MV-4-11 (cell line): ENCODE measurements at regions not wholly inside any gene's neighbourhood (a gene's known extent, or its start where the extent isn't known, plus 50 kb on each side); places are given as distances from the start of the nearest gene placed in this dataset.
"Not testable (repeated sequence)": the region's sequence is repeated elsewhere in the genome, so short reads cannot be mapped to it uniquely, and the experiment has no call there.

Source experiments
- DNase-seq: peaks from one replicate; lab custom pipeline; 2025; lab: John Stamatoyannopoulos, UW

DNA sequence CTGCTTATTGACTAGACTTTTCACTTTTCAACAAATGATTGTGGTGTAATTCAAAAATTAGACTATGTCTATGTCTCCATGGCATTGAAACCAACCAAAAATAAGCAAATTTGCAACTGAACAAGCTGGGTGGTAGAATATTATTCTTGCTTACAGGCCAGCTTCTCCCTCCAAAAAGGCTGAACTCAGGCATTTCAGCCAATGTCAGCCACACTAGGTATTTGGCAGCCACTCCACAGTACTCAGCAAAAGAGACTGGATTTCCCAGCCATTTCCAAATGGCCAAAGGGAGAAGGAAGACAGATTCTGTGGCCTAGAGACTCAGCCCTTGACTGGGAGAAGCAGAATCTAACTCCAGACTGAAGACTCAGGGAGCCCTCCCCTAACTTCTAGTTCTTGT, 121.8 kb upstream of the IRX5 start:
- DNase-seq: no peak

DNA sequence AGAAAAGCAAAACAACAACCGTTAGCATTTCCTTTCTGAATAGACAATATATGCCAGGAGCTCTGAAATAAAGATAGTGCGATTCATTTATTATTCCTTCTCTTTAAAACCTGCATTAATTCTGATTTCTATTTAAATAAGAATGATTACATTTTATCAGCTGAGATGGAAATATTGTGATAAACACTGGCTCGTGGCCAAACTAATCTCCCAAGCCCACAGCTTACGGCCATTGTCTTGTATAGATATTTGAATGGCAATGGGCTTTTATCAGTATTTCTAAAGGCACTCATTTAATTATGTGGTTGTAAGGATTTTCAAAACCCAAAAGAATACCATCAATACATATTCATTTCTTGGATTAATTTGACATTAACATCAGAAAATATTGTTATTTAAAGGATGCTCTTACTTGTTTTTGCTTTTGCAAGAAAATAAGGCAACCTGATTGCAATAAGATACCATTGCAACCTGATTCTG, 123.7 kb upstream of the IRX5 start:
- DNase-seq: no peak

DNA sequence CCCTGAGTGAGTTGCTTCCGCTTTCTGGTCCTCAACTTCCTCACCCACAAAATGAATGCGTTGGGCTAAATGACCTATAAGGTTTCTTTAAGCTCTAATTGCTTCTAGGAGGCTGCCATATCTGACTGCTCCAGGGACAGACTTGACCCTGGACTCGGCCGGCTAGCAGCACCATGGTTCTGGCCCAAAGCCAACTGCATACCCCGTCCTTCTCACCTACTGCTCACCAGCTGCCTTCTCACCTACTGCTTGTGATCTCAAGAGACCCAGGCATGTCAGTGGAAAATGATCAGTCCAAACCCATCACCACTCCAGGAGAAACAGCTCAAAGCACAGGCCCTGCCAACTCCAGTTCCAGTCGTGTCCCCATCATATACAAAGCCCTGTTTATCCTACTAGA, 124.3 kb upstream of the IRX5 start:
- DNase-seq: no peak

DNA sequence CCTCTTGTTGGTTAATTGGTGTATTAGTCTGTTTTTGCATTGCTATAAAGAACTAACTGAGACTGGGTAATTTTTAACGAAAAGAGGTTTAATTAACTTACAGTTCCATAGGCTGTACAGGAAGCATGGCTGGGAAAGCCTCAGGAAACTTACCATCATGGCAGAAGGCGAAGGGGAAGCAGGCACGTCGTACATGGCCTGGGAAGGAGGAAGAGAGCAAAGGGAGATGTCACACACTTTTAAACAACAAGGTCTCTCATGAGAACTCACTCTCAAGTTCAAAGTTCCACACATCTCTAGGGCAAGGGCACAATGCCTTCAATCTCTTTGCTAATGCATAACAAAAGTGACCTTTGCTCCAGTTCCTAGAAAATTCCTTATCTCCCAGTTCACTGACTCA, 125.0 kb upstream of the IRX5 start:
- no peak for DNase-seq

DNA sequence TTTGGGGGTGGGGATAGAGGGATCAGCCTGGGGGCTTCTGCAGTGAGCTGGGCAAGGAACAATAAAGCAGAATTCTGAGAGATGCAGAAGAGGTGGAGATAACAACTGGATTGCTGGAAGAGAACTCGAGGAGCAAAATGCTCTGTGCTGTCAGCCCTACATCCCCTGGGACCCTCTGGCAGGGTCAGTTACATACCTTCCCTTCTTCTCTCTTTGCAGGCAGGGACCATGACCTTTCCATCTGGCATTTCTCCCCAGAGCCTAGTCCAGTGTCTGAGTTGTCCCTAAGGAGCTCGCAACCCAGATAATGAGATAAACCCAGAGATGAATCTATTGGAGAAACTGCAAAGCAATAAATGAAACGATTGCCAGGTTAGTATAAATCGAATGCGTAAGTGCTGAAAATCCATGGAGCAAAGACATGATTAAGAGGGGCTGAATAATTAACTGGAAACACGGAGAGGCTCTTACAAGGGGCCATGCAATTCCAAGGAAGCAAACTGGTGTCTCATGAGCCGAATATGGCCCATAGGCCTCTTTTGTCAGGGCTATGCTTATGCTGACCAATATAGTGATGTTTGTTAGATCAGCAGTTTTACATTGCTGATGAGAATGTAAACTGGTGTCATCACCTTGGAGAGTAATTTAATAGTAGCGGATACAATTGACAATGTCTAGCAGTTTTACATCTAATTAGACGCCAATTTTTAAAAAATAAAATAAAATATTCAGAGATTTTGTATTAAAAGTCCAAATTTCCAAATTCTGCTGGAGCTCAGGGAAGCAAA, 129.4 kb upstream of the IRX5 start:
- DNase-seq: no peak

DNA sequence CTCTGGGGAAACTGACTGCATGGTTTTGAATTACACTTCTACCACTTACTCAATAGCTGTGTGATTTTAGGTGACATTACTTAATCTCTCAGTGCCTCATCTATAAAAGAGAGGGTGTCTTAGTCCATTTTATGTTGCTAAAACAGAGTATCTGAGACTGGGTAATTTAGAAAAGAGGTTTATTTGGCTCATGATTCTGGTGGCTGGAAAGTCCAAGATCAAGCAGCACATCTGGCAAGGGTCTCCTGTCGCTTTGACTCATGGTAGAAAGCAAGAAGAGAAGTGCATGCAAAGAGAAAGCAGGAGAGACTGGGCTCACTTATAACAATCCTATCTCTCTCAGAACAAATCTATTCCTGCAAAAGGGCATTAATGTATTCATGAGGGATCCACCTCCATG, 132.4 kb upstream of the IRX5 start:
- no peak for DNase-seq

DNA sequence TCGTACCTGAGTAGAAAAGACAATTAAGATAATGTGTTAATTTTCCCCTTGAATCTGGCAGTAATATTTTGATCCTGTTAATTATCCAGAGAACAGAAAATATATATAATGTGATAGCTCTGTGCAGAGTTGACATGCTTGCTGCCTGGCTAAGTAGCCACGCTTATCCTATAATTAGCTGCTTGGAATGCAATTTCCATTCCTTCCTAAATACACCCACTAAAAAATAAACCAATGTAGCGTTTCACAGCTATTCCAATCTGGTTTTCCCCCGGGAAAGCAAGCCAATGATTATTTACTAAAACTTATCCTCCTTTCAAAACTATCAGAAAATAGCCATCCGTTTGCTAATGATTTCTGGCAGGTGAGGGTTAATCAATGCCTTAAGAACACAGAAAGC, 134.5 kb upstream of the IRX5 start:
- DNase-seq: no peak

DNA sequence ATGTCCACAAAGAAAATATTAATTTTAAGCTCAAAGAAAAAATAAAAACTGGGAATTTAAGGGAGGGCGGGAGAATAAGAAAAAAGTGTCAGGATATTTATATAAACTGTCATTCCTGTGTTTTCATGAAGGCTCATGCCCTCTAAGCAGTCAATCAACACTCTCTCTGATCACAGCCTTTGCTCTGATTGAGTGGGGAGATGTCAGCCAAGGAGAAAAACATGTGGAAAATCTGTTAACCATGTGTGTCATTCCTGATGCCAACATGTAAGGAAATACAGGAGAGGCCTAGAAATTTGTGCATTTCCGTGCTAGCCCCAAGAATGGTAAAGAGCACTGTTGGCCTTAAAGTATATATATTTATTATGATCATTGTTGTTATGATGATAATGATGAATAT, 137.9 kb upstream of the IRX5 start:
- DNase-seq: no peak

DNA sequence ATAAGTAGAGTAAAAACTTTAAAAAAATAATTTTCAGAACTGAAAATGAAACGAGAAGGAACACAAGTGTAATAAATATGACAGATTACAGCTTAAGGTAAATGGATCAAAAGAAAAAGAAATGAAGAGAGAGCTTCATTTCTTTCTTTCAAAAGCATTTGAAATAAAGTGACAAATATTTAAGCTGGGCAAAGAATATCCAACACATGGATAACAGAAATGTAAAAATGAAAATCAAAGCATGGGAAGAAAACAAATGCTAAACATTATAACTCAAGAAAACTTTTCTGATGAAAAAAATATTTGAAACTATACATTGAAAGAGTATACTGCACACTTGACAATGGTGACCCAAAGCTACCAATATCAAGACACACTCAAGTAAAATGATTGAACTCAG, 143.6 kb upstream of the IRX5 start:
- DNase-seq: no peak

DNA sequence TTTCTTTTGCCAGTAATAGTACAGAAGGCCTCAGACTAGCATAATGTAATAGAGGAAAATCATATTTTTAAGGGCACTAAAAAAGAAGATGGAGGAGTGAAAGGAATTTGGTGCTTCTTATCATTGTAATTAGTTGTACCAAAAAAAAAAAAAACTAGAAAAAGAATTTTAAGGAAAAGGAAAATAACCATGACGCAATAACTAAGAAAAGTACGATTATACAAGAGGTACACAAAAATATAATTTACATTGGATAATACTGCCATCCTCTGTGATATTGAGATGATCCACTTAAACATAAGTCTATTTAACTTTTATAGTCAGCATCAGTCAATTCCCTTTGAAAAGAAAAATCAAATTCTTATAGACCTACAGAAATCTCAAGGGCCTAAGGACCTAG, 146.7 kb upstream of the IRX5 start:
- DNase-seq: no peak

DNA sequence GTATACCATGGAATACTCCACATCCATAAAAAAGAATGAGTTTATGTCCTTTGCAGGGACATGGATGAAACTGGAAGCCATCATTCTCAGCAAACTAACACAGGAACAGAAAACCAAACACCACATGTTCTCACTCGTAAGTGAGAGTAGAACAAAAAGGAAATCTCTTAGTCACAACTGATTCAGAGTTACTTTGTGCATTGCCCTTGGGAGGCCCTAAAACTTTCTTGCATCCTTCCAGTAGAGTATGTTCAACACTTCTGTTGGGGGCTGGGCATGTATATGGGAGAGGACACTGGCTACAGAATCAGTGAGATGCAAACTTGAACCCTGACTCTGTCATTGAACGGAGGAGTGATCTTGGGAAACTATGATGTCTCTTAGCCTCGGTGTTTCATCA, 147.4 kb upstream of the IRX5 start:
- DNase-seq: no peak

DNA sequence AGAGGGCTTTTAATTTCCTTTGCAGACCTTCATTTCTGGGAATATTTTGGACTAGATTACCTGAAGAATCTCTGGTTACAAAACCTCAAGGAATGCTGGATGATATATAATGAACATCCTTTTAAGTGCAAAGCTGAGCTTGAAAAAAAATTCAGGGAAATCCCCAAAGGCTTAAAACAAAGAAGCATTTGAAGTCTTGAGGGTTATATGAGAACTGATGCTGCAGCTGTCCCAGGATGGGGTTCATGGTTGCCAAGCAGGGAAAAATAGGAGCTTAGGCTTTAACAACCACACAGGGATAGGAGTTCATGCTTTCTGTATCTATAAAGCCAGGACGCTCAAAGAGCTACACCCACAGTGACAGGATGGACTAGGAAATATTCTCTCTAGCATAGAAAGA, 150.4 kb upstream of the IRX5 start:
- no peak for DNase-seq

DNA sequence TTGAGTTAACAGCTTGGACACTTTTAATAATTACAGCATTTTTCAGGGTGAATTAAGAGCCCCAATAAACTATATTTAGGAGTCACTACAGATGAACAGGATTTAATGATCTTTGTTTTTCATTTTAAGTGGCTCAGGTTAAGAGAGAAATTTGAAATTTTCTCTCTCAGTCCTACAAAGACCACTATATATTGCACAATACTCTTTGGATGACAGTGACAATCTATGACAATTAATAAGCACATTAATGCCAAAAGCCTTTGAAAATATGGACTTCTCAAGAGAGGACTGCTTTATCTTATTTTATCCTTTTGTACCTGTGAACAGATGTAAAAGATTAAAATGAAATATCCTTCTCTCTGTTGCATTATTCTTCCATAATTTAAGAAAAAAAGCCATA, 151.1 kb upstream of the IRX5 start:
- DNase-seq: no peak

DNA sequence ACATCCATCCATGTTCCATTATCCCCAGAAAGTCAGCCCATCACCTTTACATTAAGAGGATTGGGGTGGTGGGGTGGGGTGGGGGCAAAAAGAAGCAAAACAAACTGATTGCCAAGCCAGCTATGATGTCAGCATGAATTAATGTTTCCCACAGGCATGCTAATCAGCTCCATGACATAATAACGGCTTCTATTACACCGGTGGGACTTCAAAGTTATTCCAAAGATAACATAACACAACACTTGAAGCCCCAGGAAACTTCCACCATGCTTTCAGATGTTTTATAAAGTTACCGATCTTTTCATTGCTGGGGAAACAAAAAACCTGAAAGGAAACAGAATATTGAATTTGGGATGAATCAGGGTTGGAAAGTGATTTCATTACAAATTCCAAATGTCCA, 155.9 kb upstream of the IRX5 start:
- DNase-seq: no peak

DNA sequence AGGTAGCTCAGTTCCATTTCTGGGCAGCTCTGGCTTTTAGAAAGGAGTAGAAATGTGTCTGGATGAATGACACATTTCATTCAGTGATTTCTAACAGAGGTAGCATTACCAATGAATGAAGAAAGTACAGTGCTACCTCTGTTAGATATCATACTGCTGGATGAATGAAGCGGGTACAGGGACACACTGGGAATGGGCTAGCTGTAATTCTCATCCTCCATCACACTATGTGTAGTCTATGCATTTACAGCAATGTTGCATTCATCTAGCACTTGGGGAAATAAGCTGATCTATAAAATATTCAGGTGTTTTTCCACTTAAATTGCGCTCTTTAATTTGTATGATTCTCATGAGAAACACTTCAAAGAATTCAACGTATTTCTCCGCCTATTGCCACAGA, 158.3 kb upstream of the IRX5 start:
- no peak for DNase-seq

DNA sequence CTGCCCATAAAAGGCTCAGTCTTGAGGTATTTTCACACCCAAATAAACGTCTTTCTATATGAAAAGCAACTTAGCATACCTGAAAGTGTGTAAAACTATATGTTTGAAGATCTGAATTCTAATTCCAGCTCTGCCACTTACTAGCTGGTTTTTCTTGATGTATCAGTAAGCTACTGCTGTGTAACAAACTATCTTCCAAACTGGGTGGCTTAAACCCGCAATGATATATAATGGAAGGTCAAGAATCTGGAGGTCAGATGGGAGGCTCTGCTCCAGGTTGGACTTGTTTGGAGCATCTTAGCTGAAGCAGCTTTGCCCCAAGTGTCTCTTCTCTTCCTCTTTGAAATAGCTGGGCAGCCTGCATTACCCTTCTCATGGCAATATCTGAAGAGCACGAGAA, 164.3 kb upstream of the IRX5 start:
- DNase-seq: no peak

DNA sequence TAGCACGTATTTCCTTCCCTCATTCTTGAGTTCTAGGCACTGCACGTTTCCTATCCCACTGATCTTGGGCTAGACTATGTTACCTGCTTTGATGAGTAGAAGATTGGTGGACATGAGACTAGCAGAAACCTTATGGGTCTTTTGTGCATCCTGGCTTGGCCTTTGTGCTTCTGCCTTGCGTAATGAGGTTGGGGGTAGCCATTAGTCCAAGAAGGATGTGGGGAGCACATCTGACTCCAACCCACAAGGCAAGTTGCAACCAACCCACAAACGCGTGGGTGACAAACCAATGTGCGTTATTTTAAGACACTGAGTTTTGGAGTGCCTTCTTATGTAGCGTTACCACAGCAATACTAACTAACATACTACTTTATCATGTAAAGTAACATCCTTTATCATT, 180.4 kb upstream of the IRX5 start:
- DNase-seq: peak; percentile 98

DNA sequence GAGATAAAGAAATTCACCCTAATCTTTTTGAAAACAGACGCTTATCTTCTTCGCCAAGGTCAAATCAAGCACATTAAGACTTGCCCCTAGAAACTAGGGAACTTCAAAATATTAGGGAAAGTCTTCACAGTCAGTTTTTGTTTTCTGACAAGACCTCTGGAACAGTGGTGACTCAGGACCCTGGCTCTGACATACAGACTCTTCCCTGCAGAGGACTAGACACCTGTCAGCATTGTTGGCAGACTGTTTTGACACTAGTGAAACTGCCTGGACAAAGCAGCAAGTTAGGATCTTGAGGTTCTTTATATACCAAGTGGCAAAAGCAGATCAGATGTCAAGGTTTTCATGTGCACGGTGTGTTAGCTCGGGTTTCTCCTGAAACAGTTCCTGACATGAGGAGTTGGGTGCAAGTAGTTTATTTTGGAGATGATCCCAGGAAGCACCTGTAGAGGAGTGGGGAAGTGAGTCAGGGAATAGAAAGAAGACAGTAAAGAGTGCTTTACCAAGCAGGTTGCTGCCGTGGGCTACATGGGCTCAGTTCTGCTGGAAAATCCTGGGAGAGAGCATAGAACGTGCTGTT, 182.0 kb upstream of the IRX5 start:
- DNase-seq: no peak

DNA sequence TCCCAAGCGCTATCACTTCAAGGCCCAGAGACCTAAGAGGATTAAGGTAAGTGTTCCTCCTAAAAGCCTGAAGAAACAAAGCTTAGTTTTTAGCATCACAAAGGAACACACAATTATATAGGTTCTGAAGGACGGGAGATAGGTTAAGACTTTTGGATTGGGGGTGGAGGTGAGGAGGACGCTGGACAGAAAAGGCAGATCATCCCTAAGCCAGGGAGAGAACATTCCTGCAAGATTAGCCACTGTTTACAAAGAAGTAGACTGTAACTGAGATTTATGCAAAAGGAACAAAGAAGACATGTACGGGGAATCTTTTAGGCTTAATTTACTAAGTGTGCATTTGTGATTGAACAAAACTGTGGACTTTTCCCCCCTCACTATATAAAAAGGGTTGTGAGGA, 184.1 kb upstream of the IRX5 start:
- DNase-seq: no peak

DNA sequence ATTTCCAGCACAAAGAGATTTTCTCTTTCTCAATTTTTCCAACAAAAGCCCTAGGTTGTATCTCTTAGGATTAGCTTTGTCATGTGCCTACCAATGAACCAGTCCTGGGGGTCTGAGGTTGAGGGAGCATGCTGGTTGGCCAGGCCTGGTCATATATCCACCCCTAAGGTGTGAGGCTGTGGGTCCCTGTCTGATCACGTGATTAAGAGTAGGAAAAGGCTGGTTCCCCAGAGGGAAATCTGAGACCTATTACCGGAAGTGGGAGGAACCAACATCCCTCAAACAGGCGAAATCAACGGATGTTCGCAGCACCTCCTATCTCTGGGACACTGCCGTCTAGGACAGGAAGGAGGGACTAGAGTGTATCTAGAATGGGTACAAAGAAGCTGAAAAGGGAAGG, 185.7 kb upstream of the IRX5 start:
- no peak for DNase-seq

DNA sequence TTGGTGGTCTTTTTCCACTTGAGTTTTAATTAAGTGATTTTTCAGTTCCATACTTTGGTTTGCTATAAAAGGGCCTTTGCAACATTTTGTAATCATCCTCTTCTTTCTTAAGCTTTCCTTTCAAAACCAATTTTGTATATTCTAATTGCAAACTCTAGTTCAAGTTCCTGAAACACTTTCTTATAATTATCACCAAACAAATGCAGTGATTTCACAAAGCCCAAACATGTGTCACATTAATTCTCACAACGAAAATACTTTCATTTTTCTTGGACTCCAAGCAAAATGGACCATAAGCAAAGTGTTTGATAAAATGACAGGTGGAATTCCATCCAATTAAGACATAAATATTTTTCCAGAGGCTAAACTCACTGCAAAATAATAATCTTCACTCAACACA, 188.2 kb upstream of the IRX5 start:
- no peak for DNase-seq

DNA sequence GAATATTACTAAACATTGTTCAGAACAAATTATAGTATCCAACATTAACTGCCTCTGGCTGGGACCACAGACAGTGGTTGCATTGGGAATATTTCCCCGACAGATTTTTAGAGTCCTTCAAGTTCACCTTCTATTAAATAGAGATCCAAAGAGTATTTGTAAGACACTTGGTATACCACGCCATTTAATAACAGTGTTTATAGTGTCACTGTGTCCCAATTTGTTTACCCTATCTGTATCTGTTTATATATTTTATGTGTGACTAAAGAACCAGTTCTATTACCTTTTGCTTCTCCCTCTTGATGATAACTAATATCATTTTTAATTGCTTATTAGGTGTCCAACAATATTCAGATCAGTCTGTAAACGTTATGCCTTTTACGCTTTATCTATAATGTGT, 191.3 kb upstream of the IRX5 start:
- no peak for DNase-seq

DNA sequence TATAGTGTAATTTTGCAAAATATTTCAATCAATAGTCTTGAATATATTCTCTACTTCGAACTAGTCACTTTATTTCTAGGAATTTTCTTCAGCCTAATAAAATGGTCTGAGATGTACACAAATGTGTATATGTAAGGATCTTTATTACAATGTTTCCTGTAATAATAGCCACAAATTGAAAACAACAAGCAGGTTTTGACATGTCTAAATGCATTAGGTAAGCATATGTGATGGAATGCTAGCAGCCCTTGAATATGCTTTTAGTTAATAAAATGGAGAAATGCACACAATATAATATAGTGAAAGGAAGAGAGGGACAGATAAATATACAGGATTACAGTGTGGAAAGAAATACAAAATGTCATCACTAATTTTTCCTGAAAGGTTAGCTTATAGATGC, 196.5 kb upstream of the IRX5 start:
- DNase-seq: no peak

DNA sequence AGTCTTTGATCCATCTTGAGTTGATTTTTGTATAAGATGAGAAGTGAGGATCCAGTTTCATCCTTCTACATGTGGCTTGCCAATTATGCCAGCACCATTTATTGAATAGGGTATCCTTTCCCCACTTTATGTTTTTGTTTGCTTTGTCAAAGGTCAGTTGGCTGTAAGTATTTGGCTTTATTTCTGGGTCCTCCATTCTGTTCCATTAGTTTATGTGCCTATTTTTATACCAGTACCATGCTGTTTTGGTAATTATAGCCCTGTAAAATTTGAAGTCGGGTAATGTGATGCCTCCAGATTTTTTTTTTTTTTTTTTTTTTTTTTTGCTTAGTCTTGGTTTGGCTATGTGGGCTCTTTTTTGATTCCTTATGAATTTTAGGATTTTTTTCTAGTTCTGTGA, 203.0 kb upstream of the IRX5 start:
- not testable (repeated sequence) for DNase-seq
